ENCODE measurements at regions not wholly inside any gene's neighbourhood (a gene's known extent, or its start where the extent isn't known, plus 50 kb on each side); places are given as distances from the start of the nearest gene placed in this dataset.

GRCh38 chr11:109320595-109320994, 101.4 kb upstream of the C11orf87 start:
- no peak for TF ChIP-seq CTCF (IDR thresholded peaks at IDR 0.05; ENCODE audit: poor library complexity, severe bottlenecking)
- DNase-seq (ENCODE audit: low spot score) = no peak
- no peak overlapping the region for H3K27ac ChIP-seq (ENCODE audit: poor library complexity, severe bottlenecking)
- H3K4me3 ChIP-seq (ENCODE audit: severe bottlenecking) = no peak overlapping the region
- no peaks in the 10 kb centered on the region for H3K36me3 ChIP-seq (ENCODE audit: low read depth)
- peaks cover 3% of the 10 kb centered on the region for H3K27me3 ChIP-seq (ENCODE audit: insufficient read depth, poor library complexity, severe bottlenecking)
- no peaks in the 10 kb centered on the region for H3K4me1 ChIP-seq (ENCODE audit: insufficient read depth, poor library complexity, severe bottlenecking)
- no peaks in the 10 kb centered on the region for H3K9me3 ChIP-seq (ENCODE audit: severe bottlenecking)
- ATAC-seq (ENCODE audit: low read depth) = peak; percentile 64

- Histone ChIP-seq H3K36me3 (ENCODE audit: low read depth) (no peaks in the 10 kb centered on the region), H3K27ac (ENCODE audit: poor library complexity, severe bottlenecking) (no peak overlapping the region), H3K27me3 (ENCODE audit: insufficient read depth, poor library complexity, severe bottlenecking) (peaks cover 3% of the 10 kb centered on the region), H3K4me3 (ENCODE audit: severe bottlenecking) (no peak overlapping the region), H3K9me3 (ENCODE audit: severe bottlenecking) (no peaks in the 10 kb centered on the region), H3K4me1 (ENCODE audit: insufficient read depth, poor library complexity, severe bottlenecking) (no peaks in the 10 kb centered on the region)
- ATAC-seq (ENCODE audit: low read depth) (no peak), DNase-seq (ENCODE audit: low spot score) (no peak)
- no peak for TF ChIP-seq CTCF (IDR thresholded peaks at IDR 0.05; ENCODE audit: poor library complexity, severe bottlenecking)
Observed at GRCh38 chr11:109326781-109327180, 95.2 kb upstream of the C11orf87 start.

GRCh38 chr11:109329716-109330115, 92.3 kb upstream of the C11orf87 start:
- no peak overlapping the region for H3K4me3 ChIP-seq (ENCODE audit: severe bottlenecking)
- no peak overlapping the region for H3K27ac ChIP-seq (ENCODE audit: poor library complexity, severe bottlenecking)
- H3K9me3 ChIP-seq (ENCODE audit: severe bottlenecking) = no peaks in the 10 kb centered on the region
- no peaks in the 10 kb centered on the region for H3K27me3 ChIP-seq (ENCODE audit: insufficient read depth, poor library complexity, severe bottlenecking)
- H3K4me1 ChIP-seq (ENCODE audit: insufficient read depth, poor library complexity, severe bottlenecking) = no peaks in the 10 kb centered on the region
- DNase-seq (ENCODE audit: low spot score) (no peak), ATAC-seq (ENCODE audit: low read depth) (no peak)
- no peaks in the 10 kb centered on the region for H3K36me3 ChIP-seq (ENCODE audit: low read depth)
- TF ChIP-seq CTCF (IDR thresholded peaks at IDR 0.05; ENCODE audit: poor library complexity, severe bottlenecking) = no peak

GRCh38 chr11:109338131-109338530, 83.9 kb upstream of the C11orf87 start:
- H3K27ac ChIP-seq (ENCODE audit: poor library complexity, severe bottlenecking) = no peak overlapping the region
- H3K4me1 ChIP-seq (ENCODE audit: insufficient read depth, poor library complexity, severe bottlenecking) = no peaks in the 10 kb centered on the region
- TF ChIP-seq CTCF (IDR thresholded peaks at IDR 0.05; ENCODE audit: poor library complexity, severe bottlenecking) = no peak
- H3K36me3 ChIP-seq (ENCODE audit: low read depth) = no peaks in the 10 kb centered on the region
- ATAC-seq (ENCODE audit: low read depth) = no peak
- no peak overlapping the region for H3K4me3 ChIP-seq (ENCODE audit: severe bottlenecking)
- no peaks in the 10 kb centered on the region for H3K27me3 ChIP-seq (ENCODE audit: insufficient read depth, poor library complexity, severe bottlenecking)
- no peak for DNase-seq (ENCODE audit: low spot score)
- H3K9me3 ChIP-seq (ENCODE audit: severe bottlenecking) = no peaks in the 10 kb centered on the region

GRCh38 chr11:109342261-109342660, 79.7 kb upstream of the C11orf87 start:
- H3K27me3 ChIP-seq (ENCODE audit: insufficient read depth, poor library complexity, severe bottlenecking) = no peaks in the 10 kb centered on the region
- no peak overlapping the region for H3K27ac ChIP-seq (ENCODE audit: poor library complexity, severe bottlenecking)
- H3K36me3 ChIP-seq (ENCODE audit: low read depth) = no peaks in the 10 kb centered on the region
- DNase-seq (ENCODE audit: low spot score) = no peak
- no peak for TF ChIP-seq CTCF (IDR thresholded peaks at IDR 0.05; ENCODE audit: poor library complexity, severe bottlenecking)
- H3K4me1 ChIP-seq (ENCODE audit: insufficient read depth, poor library complexity, severe bottlenecking) = no peaks in the 10 kb centered on the region
- H3K4me3 ChIP-seq (ENCODE audit: severe bottlenecking) = no peak overlapping the region
- ATAC-seq (ENCODE audit: low read depth) = no peak
- no peaks in the 10 kb centered on the region for H3K9me3 ChIP-seq (ENCODE audit: severe bottlenecking)
